HCT116 (cell line): ENCODE measurements at regions not wholly inside any gene's neighbourhood (a gene's known extent, or its start where the extent isn't known, plus 50 kb on each side); places are given as distances from the start of the nearest gene placed in this dataset.

ENCODE experiments used
- ATAC-seq: fragments of 200-7000 bp; cut with Tn5 transposase; 2 replicates; pipeline ENCODE4 v1.9.1; 2020; ENCODE audit warnings: mild to moderate bottlenecking, moderate library complexity
- BruUV-seq: library from RNA; stranded (reverse); fragments of 400-500 nt; replicated peaks from 2 replicates; lab custom pipeline; 2021; lab: Mats Ljungman, UMichigan
- CTCF ChIA-PET: fragments of 300-600 bp; sonication (Branson Sonifier 250); formaldehyde crosslinking; loops from one replicate; lab custom pipeline; 2021; ENCODE audit warnings: antibody characterized with exemption; lab: Charles Lee
- POLR2A ChIA-PET: fragments of 300-600, 350-600 bp; sonication (Branson Sonifier 250); formaldehyde crosslinking; loops from one replicate; lab custom pipeline; 2021; ENCODE audit warnings: antibody characterized with exemption; lab: Charles Lee
- RAD21 ChIA-PET, 2 experiments: fragments of 300-600 bp; sonication (Branson Sonifier 250); formaldehyde crosslinking; loops; one replicate each; lab custom pipeline; 2023; ENCODE audit warnings: low total read pairs in 2 of 2; ENCODE audit not compliant: uncharacterized antibody in 2 of 2, unreplicated experiment in 2 of 2, low non-redundant PET in 1 of 2; lab: Charles Lee
- DNase-seq: peaks from one replicate; pipeline ENCODE4 v3.0.0-alpha.2; 2010; ENCODE audit warnings: low read depth, low spot score
- H2AFZ ChIP-seq: fragments of 200-600 bp; shearing (Covaris generic), sonication (generic); 2 replicates; pipeline ENCODE4 v1.6.1; 2017; ENCODE audit warnings: low read depth, mixed run types, mixed read lengths, antibody characterized with exemption, low read length; ENCODE audit not compliant: poor library complexity, severe bottlenecking
- H3K27ac ChIP-seq: 2 replicates; pipeline ENCODE4 v1.5.1; 2012; ENCODE audit warnings: low read depth, low read length
- H3K27me3 ChIP-seq: fragments of 200-600 bp; sonication (generic); 2 replicates; pipeline ENCODE4 v1.6.1; 2016; ENCODE audit warnings: mixed run types, low read length, mixed read lengths; ENCODE audit not compliant: insufficient read depth
- H3K36me3 ChIP-seq, 2 experiments: fragments of 200-500 bp in 1 of 2; fragments of 200-600 bp in 1 of 2; sonication (Bioruptor generic) in 1 of 2; sonication (generic) in 1 of 2; 2 replicates each; pipeline versions ENCODE4 v1.5.1 to v1.6.1; 2014 to 2016; ENCODE audit warnings: low read length in 2 of 2, inconsistent platforms in 1 of 2, mixed read lengths in 1 of 2, mixed run types in 1 of 2; ENCODE audit not compliant: insufficient read depth in 2 of 2, control insufficient read depth in 1 of 2
- H3K4me1 ChIP-seq, 2 experiments: fragments of 200-600 bp in 1 of 2; sonication (generic) in 1 of 2; 2 replicates each; pipeline versions ENCODE4 v1.5.1 to v1.6.1; 2012 to 2017; ENCODE audit warnings: low read length in 2 of 2, inconsistent platforms in 1 of 2, mild to moderate bottlenecking in 1 of 2, mixed read lengths in 1 of 2, mixed run types in 1 of 2, moderate library complexity in 1 of 2; ENCODE audit not compliant: insufficient read depth in 2 of 2, control insufficient read depth in 1 of 2
- H3K4me2 ChIP-seq: fragments of 200-600 bp; sonication (generic); 2 replicates; pipeline ENCODE4 v1.6.1; 2017; ENCODE audit warnings: mixed run types, low read length, mixed read lengths
- H3K4me3 ChIP-seq, 2 experiments: fragments of 200-600 bp in 1 of 2; sonication (generic) in 1 of 2; replicated peaks in 1 of 2; 2 replicates each; pipeline ENCODE4 v1.5.1; 2011 to 2016; ENCODE audit warnings: low read length in 2 of 2, control low read depth in 1 of 2, low read depth in 1 of 2, mild to moderate bottlenecking in 1 of 2, mixed read lengths in 1 of 2, mixed run types in 1 of 2
- H3K79me2 ChIP-seq: fragments of 200-600 bp; sonication (generic); 2 replicates; pipeline ENCODE4 v1.6.1; 2017; ENCODE audit warnings: mild to moderate bottlenecking, mixed run types, low read length, moderate library complexity, mixed read lengths; ENCODE audit not compliant: insufficient read depth
- H3K9ac ChIP-seq: fragments of 200-600 bp; sonication (generic); 2 replicates; pipeline ENCODE4 v1.6.1; 2016; ENCODE audit warnings: low read length, mixed read lengths
- H3K9me2 ChIP-seq: fragments of 200-600 bp; sonication (generic), shearing (Covaris generic); 2 replicates; pipeline ENCODE4 v1.6.1; 2017; ENCODE audit warnings: mixed run types, mild to moderate bottlenecking, moderate library complexity; ENCODE audit not compliant: insufficient read depth
- H3K9me3 ChIP-seq, 2 experiments: fragments of 200-500 bp in 1 of 2; fragments of 200-600 bp in 1 of 2; sonication (Bioruptor generic) in 1 of 2; sonication (generic) in 1 of 2; 2 replicates each; pipeline ENCODE4 v1.6.1; 2014 to 2017; ENCODE audit warnings: low read length in 2 of 2, mixed read lengths in 2 of 2, inconsistent platforms in 1 of 2, low read depth in 1 of 2, mild to moderate bottlenecking in 1 of 2, mixed run types in 1 of 2, moderate library complexity in 1 of 2; ENCODE audit not compliant: control insufficient read depth in 1 of 2, insufficient read depth in 1 of 2
- H4K20me1 ChIP-seq: fragments of 200-600 bp; sonication (generic), shearing (Covaris generic); 2 replicates; pipeline ENCODE4 v1.6.1; 2017; ENCODE audit warnings: mixed run types, mild to moderate bottlenecking, moderate library complexity; ENCODE audit not compliant: insufficient read depth
- CEBPB ChIP-seq: IDR thresholded peaks from 2 replicates; pipeline ENCODE4 v1.6.1; 2012; ENCODE audit warnings: low read depth
- ELF1 ChIP-seq: IDR thresholded peaks from 2 replicates; pipeline ENCODE4 v1.6.1; 2012; ENCODE audit warnings: low read depth, borderline replicate concordance
- EZH2 ChIP-seq: fragments of 200-600 bp; sonication (generic); IDR thresholded peaks from 2 replicates; pipeline ENCODE4 v1.6.1; 2017; ENCODE audit warnings: antibody characterized with exemption, mixed run types
- FOSL1 ChIP-seq: IDR thresholded peaks from 2 replicates; pipeline ENCODE4 v1.6.1; 2012; ENCODE audit warnings: low read depth
- POLR2AphosphoS5 ChIP-seq: IDR thresholded peaks from 2 replicates; pipeline ENCODE4 v1.6.1; 2011; ENCODE audit warnings: mild to moderate bottlenecking, low read depth, low read length, moderate library complexity
- SIN3A ChIP-seq: IDR thresholded peaks from 2 replicates; pipeline ENCODE4 v1.6.1; 2012; ENCODE audit warnings: low read depth
- TCF7L2 ChIP-seq: IDR thresholded peaks from 2 replicates; pipeline ENCODE4 v1.7.0; 2011; ENCODE audit warnings: borderline replicate concordance, inconsistent platforms; ENCODE audit not compliant: insufficient read depth, insufficient read length; ENCODE audit errors: extremely low read depth
- ZFX ChIP-seq: fragments of 450-650 bp; IDR thresholded peaks from 2 replicates; pipeline ENCODE4 v1.6.1; 2017
- ZNF274 ChIP-seq: fragments of 200-500 bp; sonication (Bioruptor generic); IDR thresholded peaks from 2 replicates; pipeline ENCODE4 v1.6.1; 2014; ENCODE audit warnings: mild to moderate bottlenecking, low read depth, low read length, inconsistent platforms
- intact Hi-C: fragments of 100-400 bp; cut with micrococcal nuclease; formaldehyde crosslinking; loops from 2 replicates; pipeline ENCODE4 v1.10.0; 2022
- TF ChIP-seq, protein P1 (sequence below): IDR thresholded peaks from 2 replicates; pipeline ENCODE4 v1.6.1; 2012
- TF ChIP-seq, protein P2 (sequence below): IDR thresholded peaks from 2 replicates; pipeline ENCODE4 v1.6.1; 2012; ENCODE audit warnings: low read depth
- TF ChIP-seq, protein P3 (sequence below), 3 experiments: fragments of 200-600 bp in 1 of 3; sonication (generic) in 1 of 3; IDR thresholded peaks in 2 of 3; conservative IDR thresholded peaks in 1 of 3; 2 replicates each; pipeline ENCODE4 v1.5.1; 2012 to 2017; ENCODE audit warnings: low read depth in 2 of 3, low read length in 2 of 3, antibody characterized with exemption in 1 of 3, borderline replicate concordance in 1 of 3, control low read depth in 1 of 3, mild to moderate bottlenecking in 1 of 3, mixed read lengths in 1 of 3, mixed run types in 1 of 3, moderate library complexity in 1 of 3; ENCODE audit not compliant: insufficient read depth in 1 of 3
- TF ChIP-seq, protein P4 (sequence below): IDR thresholded peaks from 2 replicates; pipeline ENCODE4 v1.6.1; 2011; ENCODE audit warnings: mild to moderate bottlenecking, low read length, moderate library complexity; ENCODE audit not compliant: insufficient replicate concordance; ENCODE audit errors: extremely low read depth

DNA sequence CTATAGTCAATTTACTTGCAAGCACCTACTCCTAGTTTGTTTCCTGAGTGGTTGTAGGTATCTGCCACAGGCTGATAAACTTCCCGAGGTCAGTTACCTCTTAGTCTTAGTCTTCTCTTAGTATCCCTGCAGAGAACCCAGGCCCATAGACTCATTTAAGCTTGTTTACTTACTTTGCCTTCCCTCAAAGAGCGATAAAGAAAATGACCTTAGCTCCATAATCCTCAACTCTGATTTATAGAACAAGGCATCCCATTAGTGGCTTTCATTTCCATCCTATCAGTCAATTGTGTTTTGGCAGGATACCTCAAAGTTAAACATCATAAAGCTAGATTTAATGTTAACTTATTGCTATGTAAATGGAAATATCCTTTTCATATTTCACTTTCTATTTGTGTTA is 119.7 kb downstream of the UCHL5 start:
- H3K9me3 ChIP-seq, result no peaks in the 10 kb centered on the region
- no peaks in the 10 kb centered on the region for H4K20me1 ChIP-seq
- no peak for TF ChIP-seq CEBPB
- TF ChIP-seq POLR2AphosphoS5, result no peak
- TF ChIP-seq, protein P1, sequence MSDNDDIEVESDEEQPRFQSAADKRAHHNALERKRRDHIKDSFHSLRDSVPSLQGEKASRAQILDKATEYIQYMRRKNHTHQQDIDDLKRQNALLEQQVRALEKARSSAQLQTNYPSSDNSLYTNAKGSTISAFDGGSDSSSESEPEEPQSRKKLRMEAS, result no peak
- TF ChIP-seq, protein P2, sequence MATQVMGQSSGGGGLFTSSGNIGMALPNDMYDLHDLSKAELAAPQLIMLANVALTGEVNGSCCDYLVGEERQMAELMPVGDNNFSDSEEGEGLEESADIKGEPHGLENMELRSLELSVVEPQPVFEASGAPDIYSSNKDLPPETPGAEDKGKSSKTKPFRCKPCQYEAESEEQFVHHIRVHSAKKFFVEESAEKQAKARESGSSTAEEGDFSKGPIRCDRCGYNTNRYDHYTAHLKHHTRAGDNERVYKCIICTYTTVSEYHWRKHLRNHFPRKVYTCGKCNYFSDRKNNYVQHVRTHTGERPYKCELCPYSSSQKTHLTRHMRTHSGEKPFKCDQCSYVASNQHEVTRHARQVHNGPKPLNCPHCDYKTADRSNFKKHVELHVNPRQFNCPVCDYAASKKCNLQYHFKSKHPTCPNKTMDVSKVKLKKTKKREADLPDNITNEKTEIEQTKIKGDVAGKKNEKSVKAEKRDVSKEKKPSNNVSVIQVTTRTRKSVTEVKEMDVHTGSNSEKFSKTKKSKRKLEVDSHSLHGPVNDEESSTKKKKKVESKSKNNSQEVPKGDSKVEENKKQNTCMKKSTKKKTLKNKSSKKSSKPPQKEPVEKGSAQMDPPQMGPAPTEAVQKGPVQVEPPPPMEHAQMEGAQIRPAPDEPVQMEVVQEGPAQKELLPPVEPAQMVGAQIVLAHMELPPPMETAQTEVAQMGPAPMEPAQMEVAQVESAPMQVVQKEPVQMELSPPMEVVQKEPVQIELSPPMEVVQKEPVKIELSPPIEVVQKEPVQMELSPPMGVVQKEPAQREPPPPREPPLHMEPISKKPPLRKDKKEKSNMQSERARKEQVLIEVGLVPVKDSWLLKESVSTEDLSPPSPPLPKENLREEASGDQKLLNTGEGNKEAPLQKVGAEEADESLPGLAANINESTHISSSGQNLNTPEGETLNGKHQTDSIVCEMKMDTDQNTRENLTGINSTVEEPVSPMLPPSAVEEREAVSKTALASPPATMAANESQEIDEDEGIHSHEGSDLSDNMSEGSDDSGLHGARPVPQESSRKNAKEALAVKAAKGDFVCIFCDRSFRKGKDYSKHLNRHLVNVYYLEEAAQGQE, result no peak
- TF ChIP-seq FOSL1, result no peak
- no peak for TF ChIP-seq ELF1
- TF ChIP-seq, protein P3, sequence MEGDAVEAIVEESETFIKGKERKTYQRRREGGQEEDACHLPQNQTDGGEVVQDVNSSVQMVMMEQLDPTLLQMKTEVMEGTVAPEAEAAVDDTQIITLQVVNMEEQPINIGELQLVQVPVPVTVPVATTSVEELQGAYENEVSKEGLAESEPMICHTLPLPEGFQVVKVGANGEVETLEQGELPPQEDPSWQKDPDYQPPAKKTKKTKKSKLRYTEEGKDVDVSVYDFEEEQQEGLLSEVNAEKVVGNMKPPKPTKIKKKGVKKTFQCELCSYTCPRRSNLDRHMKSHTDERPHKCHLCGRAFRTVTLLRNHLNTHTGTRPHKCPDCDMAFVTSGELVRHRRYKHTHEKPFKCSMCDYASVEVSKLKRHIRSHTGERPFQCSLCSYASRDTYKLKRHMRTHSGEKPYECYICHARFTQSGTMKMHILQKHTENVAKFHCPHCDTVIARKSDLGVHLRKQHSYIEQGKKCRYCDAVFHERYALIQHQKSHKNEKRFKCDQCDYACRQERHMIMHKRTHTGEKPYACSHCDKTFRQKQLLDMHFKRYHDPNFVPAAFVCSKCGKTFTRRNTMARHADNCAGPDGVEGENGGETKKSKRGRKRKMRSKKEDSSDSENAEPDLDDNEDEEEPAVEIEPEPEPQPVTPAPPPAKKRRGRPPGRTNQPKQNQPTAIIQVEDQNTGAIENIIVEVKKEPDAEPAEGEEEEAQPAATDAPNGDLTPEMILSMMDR (IDR thresholded peaks at IDR 0.05 in 2 of 3, conservative IDR thresholded peaks at IDR 0.05 in 1 of 3; ENCODE audit: borderline replicate concordance in 1 of 3, insufficient read depth in 1 of 3, low read depth in 2 of 3, low read length in 2 of 3), result no peak
- TF ChIP-seq, protein P4, sequence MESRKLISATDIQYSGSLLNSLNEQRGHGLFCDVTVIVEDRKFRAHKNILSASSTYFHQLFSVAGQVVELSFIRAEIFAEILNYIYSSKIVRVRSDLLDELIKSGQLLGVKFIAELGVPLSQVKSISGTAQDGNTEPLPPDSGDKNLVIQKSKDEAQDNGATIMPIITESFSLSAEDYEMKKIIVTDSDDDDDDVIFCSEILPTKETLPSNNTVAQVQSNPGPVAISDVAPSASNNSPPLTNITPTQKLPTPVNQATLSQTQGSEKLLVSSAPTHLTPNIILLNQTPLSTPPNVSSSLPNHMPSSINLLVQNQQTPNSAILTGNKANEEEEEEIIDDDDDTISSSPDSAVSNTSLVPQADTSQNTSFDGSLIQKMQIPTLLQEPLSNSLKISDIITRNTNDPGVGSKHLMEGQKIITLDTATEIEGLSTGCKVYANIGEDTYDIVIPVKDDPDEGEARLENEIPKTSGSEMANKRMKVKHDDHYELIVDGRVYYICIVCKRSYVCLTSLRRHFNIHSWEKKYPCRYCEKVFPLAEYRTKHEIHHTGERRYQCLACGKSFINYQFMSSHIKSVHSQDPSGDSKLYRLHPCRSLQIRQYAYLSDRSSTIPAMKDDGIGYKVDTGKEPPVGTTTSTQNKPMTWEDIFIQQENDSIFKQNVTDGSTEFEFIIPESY, result no peak
- TF ChIP-seq TCF7L2, result no peak
- TF ChIP-seq ZNF274, result no peak
- TF ChIP-seq SIN3A, result no peak
- no peak for TF ChIP-seq ZFX
- no peak for TF ChIP-seq EZH2
- H3K27ac ChIP-seq, result no peak overlapping the region
- POLR2A ChIA-PET, result no interaction called here
- no peaks in the 10 kb centered on the region for H3K36me3 ChIP-seq
- no peaks in the 10 kb centered on the region for H3K9me2 ChIP-seq
- no peak overlapping the region for H2AFZ ChIP-seq
- H3K79me2 ChIP-seq, result no peaks in the 10 kb centered on the region
- RAD21 ChIA-PET, result no interaction called here
- H3K4me2 ChIP-seq, result no peak overlapping the region
- CTCF ChIA-PET, result no interaction called here
- no peaks in the 10 kb centered on the region for H3K4me1 ChIP-seq
- ATAC-seq (no peak), DNase-seq (no peak)
- H3K9ac ChIP-seq, result no peak overlapping the region
- intact Hi-C loops, result no loop called here
- no peak overlapping the region for H3K4me3 ChIP-seq
- no TSS peak for BruUV-seq
- H3K27me3 ChIP-seq, result no peaks in the 10 kb centered on the region
